Memory B cell (primary cell): ENCODE measurements at regions not wholly inside any gene's neighbourhood (a gene's known extent, or its start where the extent isn't known, plus 50 kb on each side); places are given as distances from the start of the nearest gene placed in this dataset.

ENCODE experiments used
- ATAC-seq: fragments of 150-1000 bp; cut with Tn5 transposase; 2 replicates; pipeline ENCODE4 v1.10.0; 2021; ENCODE audit warnings: low read depth, mild to moderate bottlenecking, moderate library complexity
- DNase-seq, 2 donors: peaks; one replicate each; pipeline ENCODE4 v3.0.0; 2022; ENCODE audit warnings: low spot score in 2 of 2
- H3K27ac Mint-ChIP-seq: one replicate; pipeline ENCODE4 v1.8.0; 2022; ENCODE audit warnings: mild to moderate bottlenecking, moderate library complexity, mixed read lengths
- H3K27me3 Mint-ChIP-seq: one replicate; pipeline ENCODE4 v1.8.0; 2022; ENCODE audit warnings: mixed read lengths
- H3K36me3 Mint-ChIP-seq: one replicate; pipeline ENCODE4 v1.8.0; 2022; ENCODE audit warnings: mild to moderate bottlenecking, mixed read lengths
- H3K4me1 Mint-ChIP-seq: one replicate; pipeline ENCODE4 v1.8.0; 2022; ENCODE audit warnings: mixed read lengths
- H3K4me3 Mint-ChIP-seq: one replicate; pipeline ENCODE4 v1.8.0; 2022; ENCODE audit warnings: mild to moderate bottlenecking, moderate library complexity, mixed read lengths
- H3K9me3 Mint-ChIP-seq: one replicate; pipeline ENCODE4 v1.8.0; 2022; ENCODE audit warnings: mixed read lengths

GRCh38 chr3:118480101-118480860, 554.4 kb downstream of the IGSF11 start:
- H3K27me3 Mint-ChIP-seq, result no peaks in the 10 kb centered on the region
- no peak overlapping the region for H3K4me3 Mint-ChIP-seq
- ATAC-seq, result no peak
- DNase-seq, result no peak
- H3K9me3 Mint-ChIP-seq, result peaks cover 3% of the 10 kb centered on the region
- H3K36me3 Mint-ChIP-seq, result no peaks in the 10 kb centered on the region
- H3K27ac Mint-ChIP-seq, result no peak overlapping the region
- no peaks in the 10 kb centered on the region for H3K4me1 Mint-ChIP-seq

GRCh38 chr3:118485693-118486092, 549.0 kb downstream of the IGSF11 start:
- DNase-seq, result no peak

GRCh38 chr3:118487734-118488133, 546.9 kb downstream of the IGSF11 start:
- Mint-ChIP-seq H3K4me1 (no peaks in the 10 kb centered on the region), H3K9me3 (peaks cover 6% of the 10 kb centered on the region), H3K4me3 (no peak overlapping the region), H3K27ac (no peak overlapping the region), H3K36me3 (no peaks in the 10 kb centered on the region), H3K27me3 (no peaks in the 10 kb centered on the region)
- ATAC-seq (no peak), DNase-seq (no peak)

More at GRCh38 chr3:118485693-118486092, 549.0 kb downstream of the IGSF11 start:
- Mint-ChIP-seq H3K4me1 (no peaks in the 10 kb centered on the region), H3K9me3 (peaks cover 5% of the 10 kb centered on the region), H3K36me3 (no peaks in the 10 kb centered on the region), H3K4me3 (no peak overlapping the region), H3K27ac (no peak overlapping the region), H3K27me3 (no peaks in the 10 kb centered on the region)
- no peak for ATAC-seq

- H3K4me1 Mint-ChIP-seq, result no peaks in the 10 kb centered on the region
- no peak for DNase-seq
- H3K27me3 Mint-ChIP-seq, result no peaks in the 10 kb centered on the region
- ATAC-seq, result no peak
- no peaks in the 10 kb centered on the region for H3K36me3 Mint-ChIP-seq
- no peak overlapping the region for H3K27ac Mint-ChIP-seq
- no peak overlapping the region for H3K4me3 Mint-ChIP-seq
- H3K9me3 Mint-ChIP-seq, result peaks cover 5% of the 10 kb centered on the region
Measured at GRCh38 chr3:118488732-118489131, 545.9 kb downstream of the IGSF11 start.

GRCh38 chr3:118495206-118495605, 539.4 kb downstream of the IGSF11 start:
- Mint-ChIP-seq H3K4me3 (no peak overlapping the region), H3K36me3 (no peaks in the 10 kb centered on the region), H3K27me3 (no peaks in the 10 kb centered on the region), H3K27ac (no peak overlapping the region), H3K9me3 (peaks cover 4% of the 10 kb centered on the region), H3K4me1 (no peaks in the 10 kb centered on the region)
- DNase-seq (no peak), ATAC-seq (no peak)

- no peak for ATAC-seq
- Mint-ChIP-seq H3K4me1 (no peaks in the 10 kb centered on the region), H3K36me3 (no peaks in the 10 kb centered on the region), H3K27ac (no peak overlapping the region), H3K9me3 (peaks cover 1% of the 10 kb centered on the region), H3K27me3 (no peaks in the 10 kb centered on the region), H3K4me3 (no peak overlapping the region)
- DNase-seq, result no peak
Measured at GRCh38 chr3:118497274-118497673, 537.4 kb downstream of the IGSF11 start.

- Mint-ChIP-seq H3K9me3 (peaks cover 4% of the 10 kb centered on the region), H3K27ac (no peak overlapping the region), H3K36me3 (no peaks in the 10 kb centered on the region), H3K4me3 (no peak overlapping the region), H3K27me3 (no peaks in the 10 kb centered on the region), H3K4me1 (no peaks in the 10 kb centered on the region)
- no peak for ATAC-seq
- no peak for DNase-seq
Measured at GRCh38 chr3:118501152-118501551, 533.5 kb downstream of the IGSF11 start.

- Mint-ChIP-seq H3K27me3 (no peaks in the 10 kb centered on the region), H3K36me3 (no peaks in the 10 kb centered on the region), H3K9me3 (peaks cover 3% of the 10 kb centered on the region), H3K4me1 (no peaks in the 10 kb centered on the region), H3K4me3 (no peak overlapping the region), H3K27ac (no peak overlapping the region)
- no peak for ATAC-seq
- no peak for DNase-seq
Measured at GRCh38 chr3:118504906-118505305, 529.7 kb downstream of the IGSF11 start.

- DNase-seq (no peak), ATAC-seq (no peak)
- Mint-ChIP-seq H3K9me3 (peaks cover 3% of the 10 kb centered on the region), H3K27ac (no peak overlapping the region), H3K36me3 (no peaks in the 10 kb centered on the region), H3K4me1 (no peaks in the 10 kb centered on the region), H3K4me3 (no peak overlapping the region), H3K27me3 (no peaks in the 10 kb centered on the region)
Measured at GRCh38 chr3:118505784-118506183, 528.9 kb downstream of the IGSF11 start.

- Mint-ChIP-seq H3K27me3 (peaks cover 1% of the 10 kb centered on the region), H3K36me3 (no peaks in the 10 kb centered on the region), H3K4me1 (no peaks in the 10 kb centered on the region), H3K27ac (no peak overlapping the region), H3K9me3 (peaks cover 2% of the 10 kb centered on the region), H3K4me3 (no peak overlapping the region)
- DNase-seq (no peak), ATAC-seq (no peak)
Measured at GRCh38 chr3:118511402-118511801, 523.2 kb downstream of the IGSF11 start.

GRCh38 chr3:118512301-118512700, 522.3 kb downstream of the IGSF11 start:
- Mint-ChIP-seq H3K9me3 (peaks cover 2% of the 10 kb centered on the region), H3K4me1 (no peaks in the 10 kb centered on the region), H3K27me3 (peaks cover 1% of the 10 kb centered on the region), H3K4me3 (no peak overlapping the region), H3K36me3 (no peaks in the 10 kb centered on the region), H3K27ac (no peak overlapping the region)
- ATAC-seq (no peak), DNase-seq (no peak)

- H3K27me3 Mint-ChIP-seq, result no peaks in the 10 kb centered on the region
- H3K4me3 Mint-ChIP-seq, result no peak overlapping the region
- ATAC-seq, result no peak
- no peak for DNase-seq
- H3K36me3 Mint-ChIP-seq, result no peaks in the 10 kb centered on the region
- no peaks in the 10 kb centered on the region for H3K4me1 Mint-ChIP-seq
- peaks cover 11% of the 10 kb centered on the region for H3K9me3 Mint-ChIP-seq
- H3K27ac Mint-ChIP-seq, result no peak overlapping the region
Measured at GRCh38 chr3:118525077-118525476, 509.6 kb downstream of the IGSF11 start.

GRCh38 chr3:118526758-118527513, 507.7 kb downstream of the IGSF11 start:
- no peaks in the 10 kb centered on the region for H3K36me3 Mint-ChIP-seq
- H3K4me3 Mint-ChIP-seq, result no peak overlapping the region
- no peaks in the 10 kb centered on the region for H3K27me3 Mint-ChIP-seq
- H3K27ac Mint-ChIP-seq, result no peak overlapping the region
- peaks cover 2% of the 10 kb centered on the region for H3K4me1 Mint-ChIP-seq
- no peak for ATAC-seq
- peaks cover 6% of the 10 kb centered on the region for H3K9me3 Mint-ChIP-seq
- no peak for DNase-seq

GRCh38 chr3:118527514-118528044, 507.1 kb downstream of the IGSF11 start:
- ATAC-seq, result no peak
- DNase-seq, result no peak
- peaks cover 2% of the 10 kb centered on the region for H3K4me1 Mint-ChIP-seq
- no peak overlapping the region for H3K27ac Mint-ChIP-seq
- H3K36me3 Mint-ChIP-seq, result no peaks in the 10 kb centered on the region
- H3K9me3 Mint-ChIP-seq, result peaks cover 6% of the 10 kb centered on the region
- H3K27me3 Mint-ChIP-seq, result no peaks in the 10 kb centered on the region
- H3K4me3 Mint-ChIP-seq, result no peak overlapping the region
